GM23338 (cell line): ENCODE measurements at regions not wholly inside any gene's neighbourhood (a gene's known extent, or its start where the extent isn't known, plus 50 kb on each side); places are given as distances from the start of the nearest gene placed in this dataset.

Source experiments
- CREB1 ChIP-seq: fragments of 250-450 bp; sonication (Bioruptor Pico); IDR thresholded peaks from 2 replicates; pipeline ENCODE4 v1.5.0; 2020; ENCODE audit warnings: low read depth, mild to moderate bottlenecking, moderate library complexity
- CTCF ChIP-seq, 2 experiments: fragments of 200-600 bp in 1 of 2; sonication (generic) in 1 of 2; conservative IDR thresholded peaks; 2 replicates each; pipeline versions ENCODE4 v1.5.1 to v1.6.1; 2016 to 2017; ENCODE audit warnings: antibody characterized with exemption in 2 of 2, low read depth in 2 of 2, mild to moderate bottlenecking in 2 of 2, moderate library complexity in 1 of 2
- EZH2 ChIP-seq: fragments of 200-600 bp; sonication (generic); IDR thresholded peaks from one replicate; pipeline ENCODE4 v1.8.0; 2017; ENCODE audit warnings: antibody characterized with exemption, mild to moderate bottlenecking, low read depth; ENCODE audit not compliant: unreplicated experiment
- EZH2phosphoT487 ChIP-seq: fragments of 200-600 bp; sonication (generic); IDR thresholded peaks from one replicate; pipeline ENCODE4 v1.8.1; 2018; ENCODE audit warnings: antibody characterized with exemption; ENCODE audit not compliant: unreplicated experiment
- JUNB ChIP-seq: IDR thresholded peaks from one replicate; pipeline ENCODE4 v1.6.1; 2016; ENCODE audit warnings: antibody characterized with exemption; ENCODE audit not compliant: unreplicated experiment
- POLR2AphosphoS5 ChIP-seq: IDR thresholded peaks from 2 replicates; pipeline ENCODE4 v1.6.1; 2016; ENCODE audit warnings: antibody characterized with exemption, low read depth
- REST ChIP-seq: IDR thresholded peaks from one replicate; pipeline ENCODE4 v1.6.1; 2018; ENCODE audit warnings: antibody characterized with exemption; ENCODE audit not compliant: unreplicated experiment
- ZNF114 ChIP-seq: fragments of 250-450 bp; sonication (Bioruptor Pico); IDR thresholded peaks from 2 replicates; pipeline ENCODE4 v1.5.0; 2020; ENCODE audit warnings: mild to moderate bottlenecking, moderate library complexity
- ZNF331 ChIP-seq: fragments of 250-450 bp; sonication (Bioruptor Pico); IDR thresholded peaks from 2 replicates; pipeline ENCODE4 v1.5.0; 2020; ENCODE audit warnings: low read depth, mild to moderate bottlenecking, moderate library complexity
- ZNF462 ChIP-seq: fragments of 250-450 bp; sonication (Bioruptor Pico); IDR thresholded peaks from 2 replicates; pipeline ENCODE4 v1.5.0; 2020; ENCODE audit warnings: mild to moderate bottlenecking, moderate library complexity

- no peak for TF ChIP-seq CTCF (conservative IDR thresholded peaks at IDR 0.05; ENCODE audit: low read depth in 2 of 2)
- no peak for TF ChIP-seq EZH2
- TF ChIP-seq POLR2AphosphoS5, result no peak
- no peak for TF ChIP-seq REST
- TF ChIP-seq EZH2phosphoT487, result no peak
- TF ChIP-seq JUNB, result no peak
- no peak for TF ChIP-seq ZNF331
- TF ChIP-seq CREB1 (CRISPR knock-in tag), result no peak
- TF ChIP-seq ZNF114 (CRISPR knock-in tag), result no peak
- TF ChIP-seq ZNF462 (CRISPR knock-in tag), result no peak
Measured at GRCh38 chr17:77036841-77037381, 103.9 kb upstream of the SEC14L1 start.
